Right atrium auricular region (tissue), 2 donors: ENCODE measurements at regions not wholly inside any gene's neighbourhood (a gene's known extent, or its start where the extent isn't known, plus 50 kb on each side); places are given as distances from the start of the nearest gene placed in this dataset.
"Not testable (repeated sequence)": the region's sequence is repeated elsewhere in the genome, so short reads cannot be mapped to it uniquely, and the experiment has no call there.

Source experiments
- DNase-seq: peaks from one replicate; pipeline ENCODE4 v3.0.0-alpha.2; 2019; ENCODE audit warnings: low spot score
- H3K27ac ChIP-seq, 2 donors: fragments of 200-600 bp; sonication (generic); 1 replicate in 1 of 2; 2 replicates in 1 of 2; pipeline ENCODE4 v1.5.1; 2016 to 2019
- H3K27me3 ChIP-seq, 2 donors: fragments of 200-600 bp; sonication (generic); one replicate each; pipeline versions ENCODE4 v1.5.1 to v1.6.0; 2017 to 2019
- H3K36me3 ChIP-seq: fragments of 200-600 bp; sonication (generic); one replicate; pipeline ENCODE4 v1.5.1; 2016
- H3K4me1 ChIP-seq, 2 donors: fragments of 200-600 bp; sonication (generic); one replicate each; pipeline versions ENCODE4 v1.5.1 to v1.6.0; 2017 to 2019
- H3K4me3 ChIP-seq, 2 donors: fragments of 200-600 bp; sonication (generic); 1 replicate in 1 of 2; 2 replicates in 1 of 2; pipeline ENCODE4 v1.5.1; 2017 to 2019; ENCODE audit warnings: mild to moderate bottlenecking in 1 of 2, moderate library complexity in 1 of 2
- H3K9me3 ChIP-seq, 2 donors: fragments of 200-600 bp; sonication (generic); one replicate each; pipeline ENCODE4 v1.5.1; 2019
- CTCF ChIP-seq, 2 donors: fragments of 200-600 bp; sonication (generic); IDR thresholded peaks; one replicate each; pipeline ENCODE4 v1.5.1; 2019; ENCODE audit warnings: antibody characterized with exemption in 2 of 2

GRCh38 chr7:12927635-12928434 is 240.4 kb downstream of the ARL4A start:
- H3K36me3 ChIP-seq, result no peaks in the 10 kb centered on the region

GRCh38 chr7:12929476-12930140 is 242.2 kb downstream of the ARL4A start:
- no peaks in the 10 kb centered on the region for H3K36me3 ChIP-seq
- H3K9me3 ChIP-seq, result no peaks in the 10 kb centered on the region
- no peak overlapping the region for H3K4me3 ChIP-seq
- H3K4me1 ChIP-seq, result peaks cover 0 to 4% of the 10 kb centered on the region in 2 donors
- no peak for DNase-seq
- no peak for TF ChIP-seq CTCF (IDR thresholded peaks at IDR 0.05)
- no peak overlapping the region for H3K27ac ChIP-seq
- H3K27me3 ChIP-seq, result no peaks in the 10 kb centered on the region

More at GRCh38 chr7:12927635-12928434, 240.4 kb downstream of the ARL4A start:
- H3K4me1 ChIP-seq, result peaks cover 0 to 4% of the 10 kb centered on the region in 2 donors
- no peaks in the 10 kb centered on the region for H3K9me3 ChIP-seq
- H3K4me3 ChIP-seq, result no peak overlapping the region
- TF ChIP-seq CTCF (IDR thresholded peaks at IDR 0.05), result no peak
- no peak overlapping the region for H3K27ac ChIP-seq
- H3K27me3 ChIP-seq, result no peaks in the 10 kb centered on the region
- DNase-seq, result no peak

DNA sequence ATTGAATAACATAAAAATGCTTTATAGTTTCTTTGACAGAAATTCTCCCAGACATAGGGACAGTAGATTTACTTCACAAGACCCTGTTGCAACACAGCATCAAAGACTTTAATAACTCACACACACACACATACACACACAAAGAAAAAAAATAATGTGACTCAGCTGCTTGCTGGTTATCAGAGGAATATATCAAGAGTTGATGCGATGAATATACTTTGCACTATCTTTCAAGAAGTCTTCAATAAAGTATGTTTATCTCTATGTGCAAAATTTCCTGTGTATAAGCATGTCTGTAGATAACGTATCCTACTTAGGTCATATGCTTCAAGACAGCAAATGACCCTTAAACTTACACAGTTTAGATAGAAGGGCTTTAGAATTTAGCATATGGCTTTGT is 243.1 kb downstream of the ARL4A start:
- Histone ChIP-seq H3K4me3 (no peak overlapping the region), H3K36me3 (no peaks in the 10 kb centered on the region), H3K9me3 (no peaks in the 10 kb centered on the region), H3K27ac (no peak overlapping the region), H3K27me3 (no peaks in the 10 kb centered on the region), H3K4me1 (peaks cover 0 to 4% of the 10 kb centered on the region in 2 donors)
- no peak for TF ChIP-seq CTCF (IDR thresholded peaks at IDR 0.05)
- no peak for DNase-seq

DNA sequence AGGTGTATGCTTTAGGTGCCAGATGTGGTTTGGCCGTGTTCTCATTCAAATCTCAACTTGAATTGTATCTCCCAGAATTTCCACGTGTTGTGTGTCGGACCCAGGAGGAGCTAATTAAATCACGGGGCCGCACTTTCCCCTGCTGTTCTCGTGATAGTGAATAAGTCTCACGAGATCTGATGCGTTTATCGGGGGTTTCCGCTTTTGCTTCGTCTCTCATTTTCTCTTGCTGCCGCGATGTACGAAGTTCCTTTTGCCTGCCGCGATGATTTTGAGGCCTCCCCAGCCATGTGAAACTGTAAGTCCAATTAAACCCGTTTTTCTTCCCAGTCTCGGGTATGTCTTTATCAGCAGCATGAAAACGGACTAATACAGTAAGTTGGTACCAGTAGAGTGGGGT is 244.0 kb downstream of the ARL4A start:
- H3K4me3 ChIP-seq, H3K27me3 ChIP-seq, H3K4me1 ChIP-seq, H3K9me3 ChIP-seq, H3K36me3 ChIP-seq, H3K27ac ChIP-seq, DNase-seq: not testable (repeated sequence)

DNA sequence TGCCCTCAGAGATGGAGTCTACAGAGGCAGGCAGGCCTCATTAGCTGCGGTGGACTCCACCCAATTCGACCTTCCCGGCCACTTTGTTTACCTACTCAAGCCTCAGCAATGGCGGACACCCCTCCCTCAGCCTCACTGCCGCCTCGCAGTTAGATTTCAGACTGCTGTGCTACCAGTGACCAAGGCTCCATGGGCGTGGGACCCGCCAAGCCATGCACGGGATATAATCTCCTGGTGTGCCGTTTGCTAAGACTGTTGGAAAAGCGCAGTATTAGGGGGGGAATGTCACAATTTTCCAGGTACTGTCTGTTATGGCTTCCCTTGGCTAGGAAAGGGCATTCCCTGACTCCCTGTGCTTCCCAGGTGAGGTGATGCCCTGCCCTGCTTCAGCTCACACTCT is 252.3 kb downstream of the ARL4A start:
- Histone ChIP-seq H3K9me3 (no peaks in the 10 kb centered on the region), H3K36me3 (no peaks in the 10 kb centered on the region), H3K27ac (no peak overlapping the region), H3K4me3 (no peak overlapping the region), H3K4me1 (no peaks in the 10 kb centered on the region), H3K27me3 (no peaks in the 10 kb centered on the region)
- TF ChIP-seq CTCF (IDR thresholded peaks at IDR 0.05), result no peak
- DNase-seq, result no peak

DNA sequence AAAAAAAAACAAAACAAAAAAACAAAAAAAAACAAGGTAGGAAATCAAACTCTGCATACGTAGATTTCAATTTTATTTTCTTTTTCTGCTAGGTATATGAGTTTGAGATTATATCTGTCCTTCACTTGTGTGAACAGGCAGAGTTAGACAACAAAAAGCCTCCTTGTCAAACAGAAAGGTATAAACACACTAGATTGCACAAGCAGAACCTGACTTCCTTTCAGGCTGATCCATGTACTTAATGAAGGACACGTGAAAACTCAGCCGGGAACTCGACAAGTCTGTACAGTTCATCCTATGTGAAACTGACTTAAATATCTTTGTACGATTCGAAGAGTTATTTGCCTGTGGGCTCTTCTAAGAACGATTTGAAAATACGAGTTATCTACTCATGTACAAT is 254.1 kb downstream of the ARL4A start:
- TF ChIP-seq CTCF (IDR thresholded peaks at IDR 0.05), result no peak
- no peaks in the 10 kb centered on the region for H3K36me3 ChIP-seq
- H3K4me3 ChIP-seq, result no peak overlapping the region
- no peak for DNase-seq
- H3K27ac ChIP-seq, result no peak overlapping the region
- no peaks in the 10 kb centered on the region for H3K27me3 ChIP-seq
- H3K9me3 ChIP-seq, result no peaks in the 10 kb centered on the region
- H3K4me1 ChIP-seq, result no peaks in the 10 kb centered on the region
